Omental fat pad (tissue), 3 donors: ENCODE measurements at regions not wholly inside any gene's neighbourhood (a gene's known extent, or its start where the extent isn't known, plus 50 kb on each side); places are given as distances from the start of the nearest gene placed in this dataset.

Experiments
- ATAC-seq: fragments of 150-250 bp; one replicate; pipeline ENCODE4 v1.9.1; 2016; ENCODE audit warnings: mild to moderate bottlenecking, moderate library complexity; ENCODE audit not compliant: low FRiP score
- DNase-seq: peaks from one replicate; pipeline ENCODE4 v3.0.0-alpha.2; 2019; ENCODE audit warnings: low spot score
- TF ChIP-seq, protein P1 (sequence below), 3 donors: fragments of 450-650 bp; IDR thresholded peaks; one replicate each; pipeline ENCODE4 v1.5.1; 2016 to 2017; ENCODE audit warnings: antibody characterized with exemption in 3 of 3, mild to moderate bottlenecking in 3 of 3, moderate library complexity in 2 of 3

DNA sequence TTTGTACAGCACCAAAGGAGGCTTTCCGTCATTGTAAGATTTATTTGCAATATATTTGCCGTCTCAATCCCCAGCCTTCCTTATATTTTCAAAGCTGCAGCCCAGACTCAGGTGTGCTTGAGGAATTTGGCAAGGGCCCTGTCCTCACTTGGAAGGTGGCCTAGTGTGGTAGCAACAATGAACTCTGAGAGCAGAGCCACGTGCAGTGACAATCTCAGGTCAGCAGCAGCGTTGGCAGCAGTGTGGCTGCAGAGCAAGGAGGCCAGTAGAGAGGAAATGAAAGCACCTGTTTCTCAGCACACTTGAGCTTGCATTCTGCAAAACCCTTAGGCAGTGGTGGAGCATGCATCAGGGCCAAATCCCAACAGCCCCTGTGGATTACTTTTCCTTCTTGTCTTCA, 613.5 kb downstream of the RBFOX1 start:
- TF ChIP-seq, protein P1, sequence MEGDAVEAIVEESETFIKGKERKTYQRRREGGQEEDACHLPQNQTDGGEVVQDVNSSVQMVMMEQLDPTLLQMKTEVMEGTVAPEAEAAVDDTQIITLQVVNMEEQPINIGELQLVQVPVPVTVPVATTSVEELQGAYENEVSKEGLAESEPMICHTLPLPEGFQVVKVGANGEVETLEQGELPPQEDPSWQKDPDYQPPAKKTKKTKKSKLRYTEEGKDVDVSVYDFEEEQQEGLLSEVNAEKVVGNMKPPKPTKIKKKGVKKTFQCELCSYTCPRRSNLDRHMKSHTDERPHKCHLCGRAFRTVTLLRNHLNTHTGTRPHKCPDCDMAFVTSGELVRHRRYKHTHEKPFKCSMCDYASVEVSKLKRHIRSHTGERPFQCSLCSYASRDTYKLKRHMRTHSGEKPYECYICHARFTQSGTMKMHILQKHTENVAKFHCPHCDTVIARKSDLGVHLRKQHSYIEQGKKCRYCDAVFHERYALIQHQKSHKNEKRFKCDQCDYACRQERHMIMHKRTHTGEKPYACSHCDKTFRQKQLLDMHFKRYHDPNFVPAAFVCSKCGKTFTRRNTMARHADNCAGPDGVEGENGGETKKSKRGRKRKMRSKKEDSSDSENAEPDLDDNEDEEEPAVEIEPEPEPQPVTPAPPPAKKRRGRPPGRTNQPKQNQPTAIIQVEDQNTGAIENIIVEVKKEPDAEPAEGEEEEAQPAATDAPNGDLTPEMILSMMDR (IDR thresholded peaks at IDR 0.05), result no peak
- no peak for ATAC-seq
- DNase-seq, result no peak

DNA sequence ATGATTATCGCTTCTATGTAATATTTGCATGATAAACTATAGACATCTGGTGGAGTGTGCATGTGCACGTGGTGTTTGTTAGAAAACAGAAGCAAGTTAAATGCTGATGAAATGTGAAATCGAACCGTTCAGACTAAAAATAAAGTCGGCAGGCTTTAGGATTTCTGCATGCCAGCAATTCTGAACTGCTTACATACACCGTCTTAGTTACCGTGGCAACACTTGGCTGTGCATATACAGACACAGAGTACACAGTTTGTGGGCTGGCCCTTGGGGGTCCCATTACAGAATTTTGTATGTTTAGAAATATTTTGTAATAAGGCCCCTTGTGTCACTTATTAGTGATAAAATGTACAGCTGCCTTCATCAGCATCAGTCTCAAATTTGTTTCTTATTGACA, 605.5 kb downstream of the RBFOX1 start:
- DNase-seq (no peak), ATAC-seq (no peak)
- TF ChIP-seq, protein P1 (IDR thresholded peaks at IDR 0.05), result no peak

DNA sequence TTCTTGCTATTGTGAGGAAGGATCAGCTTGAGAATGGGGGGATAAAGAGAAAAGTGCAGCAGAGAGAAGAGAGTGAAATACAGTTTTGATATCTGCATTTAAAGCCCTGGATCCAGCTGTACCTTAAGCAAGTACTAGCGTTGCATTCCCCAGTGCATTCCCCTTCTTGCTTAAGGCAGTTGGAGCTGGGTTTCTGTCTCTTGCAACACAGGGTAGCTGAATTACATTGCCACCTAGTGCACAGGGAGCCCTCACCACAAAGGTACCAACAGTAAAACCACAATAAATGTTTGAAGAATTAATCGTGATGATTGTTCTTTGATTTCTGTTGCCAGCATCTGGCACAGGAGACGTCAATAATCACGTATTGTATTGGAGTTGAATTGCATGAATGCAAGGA, 588.7 kb downstream of the RBFOX1 start:
- TF ChIP-seq, protein P1 (IDR thresholded peaks at IDR 0.05), result no peak
- DNase-seq (no peak), ATAC-seq (no peak)

DNA sequence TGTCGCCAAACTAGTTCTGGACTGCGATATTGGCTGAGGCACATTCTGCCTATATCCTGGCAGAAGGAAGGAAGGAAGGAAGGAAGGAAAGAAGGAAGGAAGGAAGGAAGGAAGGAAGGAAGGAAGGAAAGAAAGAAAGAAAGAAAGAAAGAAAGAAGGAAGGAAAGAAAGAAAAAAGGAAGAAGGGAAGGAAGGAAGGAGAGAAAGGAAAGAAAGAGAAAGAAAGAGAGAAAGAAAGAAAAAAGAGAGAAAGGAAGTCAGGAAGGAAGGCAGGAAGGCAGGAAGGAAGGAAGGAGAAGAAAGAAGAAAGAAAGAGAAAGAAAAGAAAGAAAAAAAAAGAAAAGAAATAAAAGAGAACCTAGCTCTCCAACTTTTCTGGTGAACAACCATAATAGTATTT, 587.1 kb downstream of the RBFOX1 start:
- ATAC-seq, result no peak
- TF ChIP-seq, protein P1 (IDR thresholded peaks at IDR 0.05), result no peak
- no peak for DNase-seq

DNA sequence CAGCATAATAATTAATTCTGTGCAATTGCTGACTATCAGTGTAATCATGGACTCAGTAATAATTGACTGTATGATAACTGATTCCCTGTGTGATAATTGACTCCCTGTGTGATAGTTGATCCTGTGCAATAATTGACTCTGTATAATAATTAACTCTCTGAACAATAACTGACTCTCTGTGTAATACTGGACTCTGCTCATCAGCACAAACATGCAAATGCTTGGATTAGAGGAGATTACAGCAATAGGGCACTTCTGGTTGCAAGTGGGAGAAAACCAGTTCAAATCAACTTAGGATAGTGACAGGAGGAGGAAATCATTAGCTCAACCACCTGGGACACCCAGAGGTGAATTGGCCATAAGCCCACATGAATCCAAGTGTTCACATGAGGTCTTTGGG, 582.1 kb downstream of the RBFOX1 start:
- DNase-seq (no peak), ATAC-seq (no peak)
- TF ChIP-seq, protein P1 (IDR thresholded peaks at IDR 0.05), result no peak

DNA sequence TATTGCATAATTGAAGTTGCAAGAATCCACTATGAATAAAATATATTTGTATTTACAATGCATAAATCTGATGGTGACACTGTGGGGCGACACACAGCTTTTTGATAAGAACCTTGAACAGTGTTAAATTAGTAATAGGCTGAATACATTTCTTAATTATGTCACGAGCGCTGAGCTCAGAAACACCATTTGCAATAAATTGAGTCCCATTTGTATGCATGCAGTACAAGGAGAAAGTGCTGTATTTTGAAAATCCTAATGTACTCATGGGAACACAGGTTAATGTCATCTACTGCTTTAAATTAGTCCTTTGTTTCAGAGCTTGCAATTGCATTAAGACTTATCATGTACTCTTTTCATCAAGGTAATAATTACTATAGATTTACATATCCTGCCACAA, 579.5 kb downstream of the RBFOX1 start:
- ATAC-seq (no peak), DNase-seq (no peak)
- TF ChIP-seq, protein P1 (IDR thresholded peaks at IDR 0.05), result no peak

DNA sequence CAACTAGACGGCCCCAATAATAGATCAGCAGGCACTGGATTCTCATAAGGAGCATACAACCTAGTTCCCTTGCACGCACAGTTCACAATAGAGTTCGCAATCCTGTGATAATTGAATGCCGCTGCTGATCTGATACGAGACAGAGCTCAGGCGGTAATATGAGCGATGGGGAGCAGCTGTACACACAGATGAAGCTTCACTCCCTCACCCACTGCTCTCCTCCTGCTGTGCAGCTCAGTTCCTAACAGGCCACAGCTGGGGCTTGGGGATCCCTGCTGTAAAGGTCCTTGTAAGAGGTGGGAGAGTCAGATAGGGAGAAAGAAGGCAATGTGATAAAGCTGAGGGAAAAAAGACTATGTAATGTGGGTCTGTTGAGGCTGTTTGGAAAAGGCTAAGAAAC, 577.5 kb downstream of the RBFOX1 start:
- TF ChIP-seq, protein P1 (IDR thresholded peaks at IDR 0.05), result no peak
- DNase-seq, result no peak
- no peak for ATAC-seq
